SK-N-SH treated with all-trans-retinoic acid at 6 μM for 48 hours (cell line): ENCODE measurements at regions not wholly inside any gene's neighbourhood (a gene's known extent, or its start where the extent isn't known, plus 50 kb on each side); places are given as distances from the start of the nearest gene placed in this dataset.

Experiments
- BACH2 ChIP-seq: fragments of 250-450 bp; sonication (Bioruptor Pico); IDR thresholded peaks from 2 replicates; pipeline ENCODE4 v1.9.0; 2021; ENCODE audit warnings: mild to moderate bottlenecking, borderline replicate concordance
- PATZ1 ChIP-seq: fragments of 250-450 bp; sonication (Bioruptor Pico); IDR thresholded peaks from 2 replicates; pipeline ENCODE4 v1.8.0; 2020; ENCODE audit warnings: mild to moderate bottlenecking, moderate library complexity, borderline replicate concordance
- RARB ChIP-seq: fragments of 250-450 bp; sonication (Bioruptor Pico); IDR thresholded peaks from 2 replicates; pipeline ENCODE4 v1.8.0; 2021; ENCODE audit warnings: mild to moderate bottlenecking, moderate library complexity
- TOX ChIP-seq: fragments of 250-450 bp; sonication (Bioruptor Pico); IDR thresholded peaks from 2 replicates; pipeline ENCODE4 v1.8.0; 2021; ENCODE audit warnings: mild to moderate bottlenecking, moderate library complexity, borderline replicate concordance
- ZFP3 ChIP-seq: fragments of 250-450 bp; sonication (Bioruptor Pico); IDR thresholded peaks from 2 replicates; pipeline ENCODE4 v1.5.0; 2020; ENCODE audit warnings: mild to moderate bottlenecking, moderate library complexity
- ZFP30 ChIP-seq: fragments of 450-650 bp; formaldehyde crosslinking; IDR thresholded peaks from 2 replicates; pipeline ENCODE4 v1.5.0; 2022; ENCODE audit warnings: mild to moderate bottlenecking, moderate library complexity
- ZNF70 ChIP-seq: fragments of 450-650 bp; formaldehyde crosslinking; IDR thresholded peaks from 2 replicates; pipeline ENCODE4 v1.5.0; 2020; ENCODE audit warnings: mild to moderate bottlenecking, moderate library complexity

- TF ChIP-seq ZNF70 (CRISPR knock-in tag) (no peak), PATZ1 (CRISPR knock-in tag) (no peak), TOX (no peak), RARB (CRISPR knock-in tag) (no peak), BACH2 (CRISPR knock-in tag) (no peak), ZFP3 (no peak), ZFP30 (CRISPR knock-in tag) (no peak)
Observed at GRCh38 chr3:151630035-151630434, 103.7 kb upstream of the AADACL2 start.
